ENCODE measurements at regions not wholly inside any gene's neighbourhood (a gene's known extent, or its start where the extent isn't known, plus 50 kb on each side); places are given as distances from the start of the nearest gene placed in this dataset.

DNA sequence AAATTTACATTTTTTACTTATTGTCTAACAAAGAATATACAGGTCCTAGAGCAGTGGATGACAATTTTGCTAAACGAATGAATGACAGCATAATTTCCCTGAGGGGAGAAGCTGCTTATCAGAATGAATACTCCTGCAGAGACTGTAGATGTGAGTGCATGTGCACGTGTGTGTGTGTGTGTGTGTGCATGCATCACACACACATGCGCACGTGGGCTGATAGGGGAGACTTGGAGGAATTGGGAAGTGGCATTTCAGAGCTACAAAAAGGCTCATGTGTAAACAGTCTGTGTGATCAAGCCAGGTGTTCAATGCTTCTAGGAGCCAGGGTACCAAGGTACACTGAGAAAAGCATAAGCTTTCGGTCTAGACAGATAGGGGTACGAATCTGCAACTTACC lies 93.5 kb upstream of the SASH1 start:
- no peak for DNase-seq (ENCODE audit: low read depth)

DNA sequence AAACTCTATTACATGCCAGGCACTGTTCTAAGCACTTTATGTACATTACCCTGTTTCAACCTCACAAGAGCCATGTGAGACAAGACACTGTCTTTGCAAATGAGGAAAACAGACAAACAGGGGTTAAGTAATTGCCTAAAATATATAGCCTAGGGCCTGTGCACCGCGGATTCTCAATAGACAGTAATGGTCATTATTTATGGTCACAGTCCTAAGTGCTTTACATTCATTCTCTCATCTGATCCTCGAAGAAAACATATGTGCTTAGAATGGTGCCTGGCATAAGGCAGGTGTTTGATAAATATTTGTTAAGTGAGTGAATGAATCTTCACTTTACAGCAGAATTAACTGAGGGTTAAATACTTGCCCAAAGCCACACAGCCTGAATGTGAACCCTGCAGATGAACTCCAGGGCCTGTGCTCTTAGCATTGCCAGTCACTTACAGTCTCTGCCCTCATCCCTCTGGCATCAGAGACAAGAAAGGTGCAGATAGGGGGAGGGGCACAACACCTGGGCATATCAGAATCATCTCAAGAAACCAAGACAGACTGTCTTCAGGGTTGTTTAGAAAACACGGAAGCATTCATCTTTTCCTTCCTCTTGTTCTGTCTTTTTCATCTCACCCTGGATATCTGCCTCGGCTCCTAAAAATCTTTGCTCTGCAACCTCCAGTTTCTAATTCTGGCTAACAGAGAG lies 92.8 kb upstream of the SASH1 start:
- no peak for DNase-seq (ENCODE audit: low read depth)

DNA sequence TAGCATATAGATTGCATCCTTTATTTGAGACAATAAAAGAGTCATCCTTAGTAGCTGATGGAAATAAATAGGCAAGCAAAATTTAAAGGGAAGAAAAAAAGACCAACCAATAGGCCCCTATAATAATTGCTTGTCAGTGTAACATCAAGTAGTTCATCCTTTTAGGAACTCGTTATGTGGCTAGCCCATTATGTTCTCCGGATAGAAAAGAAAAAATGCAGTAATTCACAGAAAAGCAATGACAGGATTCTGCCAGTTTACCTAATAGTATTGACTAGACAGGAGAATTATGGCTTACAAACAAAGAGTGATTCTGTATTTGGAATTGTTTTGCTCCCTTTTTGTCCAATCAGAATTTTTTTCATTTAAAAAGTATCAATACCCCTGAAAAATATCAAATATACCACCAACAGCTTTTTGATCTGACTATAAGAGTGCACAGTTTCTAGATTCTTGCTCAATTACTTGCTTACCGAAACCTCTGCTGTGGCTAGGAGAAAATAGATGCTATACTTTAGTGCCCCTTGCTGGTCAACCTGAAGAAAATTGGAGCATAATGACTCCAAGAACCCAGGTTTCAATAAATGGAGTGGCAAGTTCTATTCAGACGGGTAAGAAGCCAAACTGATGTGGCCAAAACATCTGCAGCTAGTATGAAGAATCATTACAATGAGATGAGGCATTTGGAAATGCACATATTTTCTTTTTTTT lies 91.5 kb upstream of the SASH1 start:
- DNase-seq (ENCODE audit: low read depth) = peak; percentile 53

DNA sequence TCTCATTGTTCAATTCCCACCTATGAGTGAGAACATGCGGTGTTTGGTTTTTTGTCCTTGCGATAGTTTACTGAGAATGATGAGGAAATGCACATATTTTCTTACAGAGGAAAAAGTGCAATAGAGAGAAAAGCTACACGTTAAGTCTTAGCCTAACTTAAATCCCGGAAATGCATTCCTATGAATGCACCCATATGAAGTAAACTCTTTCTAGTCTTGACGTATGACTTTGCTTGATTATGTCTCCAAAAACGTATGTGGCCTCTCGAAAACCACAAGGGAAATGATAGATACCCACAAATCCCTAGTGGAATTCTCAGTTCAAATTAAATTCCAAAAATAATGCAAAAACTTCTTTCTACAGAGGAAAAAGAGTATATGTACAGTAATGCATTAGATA lies 90.7 kb upstream of the SASH1 start:
- peak; percentile 23 for DNase-seq (ENCODE audit: low read depth)

DNA sequence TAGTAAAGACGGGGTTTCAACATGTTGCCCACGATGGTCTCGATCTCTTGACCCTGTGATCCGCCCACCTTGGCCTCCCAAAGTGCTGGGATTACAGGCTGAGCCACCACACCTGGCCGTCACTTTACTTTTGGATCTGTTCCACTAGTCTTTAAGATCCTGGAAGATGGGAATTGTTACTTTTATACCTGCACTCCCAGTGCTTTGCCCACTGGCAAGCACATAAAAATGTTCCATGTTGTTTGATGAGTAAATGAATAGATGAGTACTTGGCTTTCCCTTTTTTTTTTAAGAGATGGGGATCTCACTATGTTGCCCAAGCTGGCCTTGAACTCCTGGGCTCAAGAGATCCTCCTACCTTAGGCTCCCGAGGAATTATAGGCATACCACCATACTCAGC lies 84.8 kb upstream of the SASH1 start:
- no peak for DNase-seq (ENCODE audit: low read depth)

DNA sequence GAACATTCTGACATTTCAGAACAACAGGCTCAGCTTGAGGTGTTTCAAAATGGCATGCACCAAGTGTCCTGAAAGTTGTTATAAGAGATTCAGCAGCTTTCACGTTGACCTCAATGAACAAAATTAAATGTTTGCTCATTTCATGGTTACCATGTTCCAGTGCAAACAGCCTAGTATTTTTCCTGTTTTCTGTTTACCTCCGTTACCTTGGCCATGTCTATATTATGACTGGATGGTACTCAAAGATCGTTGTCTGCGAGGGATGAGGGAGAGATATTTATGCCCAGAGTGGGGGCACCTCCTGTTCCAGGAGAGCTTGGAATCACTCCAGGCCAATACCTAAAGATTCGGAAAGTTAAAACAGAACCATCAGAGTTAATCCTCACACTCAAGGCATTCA lies 83.8 kb upstream of the SASH1 start:
- DNase-seq (ENCODE audit: low read depth) = no peak

DNA sequence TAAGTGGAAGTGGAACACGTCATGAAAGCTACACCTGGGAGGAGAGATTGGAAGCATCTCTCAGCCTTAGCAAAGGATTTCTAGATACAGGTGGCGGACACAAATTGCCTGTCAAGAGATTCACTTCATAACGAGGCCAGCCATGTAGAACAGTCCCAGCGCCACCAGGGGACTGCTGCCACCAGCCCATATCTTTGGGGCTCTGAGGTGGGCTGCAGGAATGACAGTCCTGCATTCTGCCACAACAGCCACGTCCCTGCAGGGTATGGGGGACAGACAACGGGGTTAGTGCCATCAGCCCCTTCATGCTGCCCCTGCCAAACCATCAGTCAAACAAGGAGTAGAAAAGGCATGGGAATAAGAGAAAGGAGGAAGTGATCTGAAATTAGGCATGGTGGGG lies 81.2 kb upstream of the SASH1 start:
- no peak for DNase-seq (ENCODE audit: low read depth)

DNA sequence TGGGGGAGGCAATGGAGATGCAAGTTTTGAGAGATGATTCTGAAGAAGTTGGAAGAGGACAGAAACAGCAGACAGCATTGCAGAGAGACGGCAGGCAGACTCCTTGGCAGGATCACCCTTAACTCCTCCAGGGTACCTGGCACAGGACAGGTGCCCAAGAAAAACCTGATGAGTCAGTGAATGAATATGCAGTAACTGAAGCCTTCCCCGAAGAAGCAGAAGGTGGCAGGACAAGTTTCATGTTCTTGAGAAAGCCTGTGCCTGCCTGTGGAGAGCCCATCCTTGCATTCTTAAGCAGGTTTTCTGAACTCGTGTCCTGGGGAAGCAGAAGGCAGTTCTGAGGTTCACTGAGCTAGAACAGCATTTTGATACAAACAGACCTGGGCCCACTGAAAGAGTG lies 79.6 kb upstream of the SASH1 start:
- no peak for DNase-seq (ENCODE audit: low read depth)

DNA sequence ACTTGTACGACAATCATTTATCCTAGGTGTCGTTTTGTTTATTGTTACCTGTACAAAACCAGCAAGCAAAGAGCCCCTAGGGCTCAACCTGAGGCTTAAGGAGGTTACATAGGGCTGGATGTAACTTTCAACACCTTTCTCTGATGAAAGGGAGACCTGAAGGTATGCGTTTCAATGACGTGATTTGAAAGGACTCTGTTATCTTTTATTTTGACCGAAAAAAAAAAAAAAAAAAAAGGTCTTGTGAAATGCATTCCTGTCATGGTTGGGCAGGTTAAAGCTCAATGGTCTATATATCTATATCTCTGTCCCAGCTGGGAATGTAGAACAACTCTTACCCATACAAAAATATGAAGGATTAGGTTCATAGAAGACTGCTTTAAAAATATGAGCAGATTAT lies 78.7 kb upstream of the SASH1 start:
- DNase-seq (ENCODE audit: low read depth) = no peak

DNA sequence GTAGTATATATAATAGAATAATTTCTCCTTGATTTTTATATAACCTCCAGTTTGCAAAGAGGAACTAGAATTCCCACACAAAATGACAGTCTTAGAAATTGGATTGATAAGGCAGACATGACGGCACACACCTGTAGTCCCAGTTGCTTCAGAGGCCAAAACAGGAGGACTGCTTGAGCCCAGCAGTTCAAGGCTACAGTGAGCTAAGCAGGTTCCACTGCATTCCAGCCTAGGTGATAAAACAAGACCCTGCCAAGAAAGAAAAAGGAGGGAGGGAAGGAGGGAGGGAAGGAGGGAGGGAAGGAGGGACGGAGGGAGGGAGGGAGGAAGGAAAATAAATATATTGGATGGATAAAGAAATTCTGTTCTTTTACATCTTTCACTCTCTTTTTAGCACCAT lies 77.6 kb upstream of the SASH1 start:
- DNase-seq (ENCODE audit: low read depth) = no peak

DNA sequence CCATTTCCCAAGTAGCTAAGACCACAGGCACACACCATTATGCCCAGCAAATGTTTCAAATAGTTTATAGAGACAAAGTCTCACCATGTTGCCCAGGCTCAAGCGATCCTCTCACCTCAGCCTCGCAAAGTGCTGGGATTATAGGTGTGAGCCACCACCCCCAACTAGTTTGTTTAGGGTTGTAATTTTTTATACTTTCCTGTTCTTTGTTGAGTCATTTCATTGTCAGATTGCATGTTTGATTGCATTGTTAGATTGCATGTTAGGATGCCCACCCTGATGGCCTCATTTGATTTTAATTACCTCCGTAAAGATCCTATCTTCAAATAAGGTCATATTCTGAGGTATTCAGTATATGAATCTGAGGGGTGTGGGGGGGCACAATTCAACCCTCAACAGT lies 73.3 kb upstream of the SASH1 start:
- DNase-seq (ENCODE audit: low read depth) = no peak

DNA sequence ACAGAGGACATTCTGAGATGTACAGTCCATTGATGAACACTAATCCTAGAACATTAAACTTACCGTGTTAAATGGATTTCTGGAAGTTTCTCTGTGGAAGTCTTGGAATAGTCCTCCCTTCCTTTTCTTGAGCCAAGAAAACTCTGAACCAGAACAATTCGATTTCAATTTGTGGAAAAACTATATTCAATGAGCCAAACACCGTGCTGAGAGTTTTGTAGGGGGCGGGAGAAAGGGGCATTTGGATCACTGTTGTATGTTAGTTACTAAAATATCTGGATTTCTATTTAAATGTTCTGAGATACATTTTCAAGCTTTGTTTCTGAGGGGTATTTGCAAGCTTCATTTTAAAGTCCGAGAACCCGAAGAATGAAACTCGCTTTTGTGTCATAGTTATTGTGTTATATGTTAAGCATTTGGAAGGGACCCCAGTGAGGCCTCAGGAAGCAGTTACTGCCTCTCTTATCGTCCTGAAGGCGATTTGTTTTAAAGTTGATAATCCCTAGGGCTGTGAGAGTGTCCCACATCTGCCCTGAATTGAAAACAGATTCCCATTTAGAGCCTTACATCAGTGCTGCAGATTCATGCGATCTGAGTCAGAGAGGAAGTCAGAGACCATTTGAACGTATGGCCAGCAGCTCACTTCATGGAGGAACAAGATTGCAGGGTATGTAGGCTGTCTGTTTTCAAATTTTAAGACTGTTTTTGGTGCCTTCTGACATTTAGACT lies 70.8 kb upstream of the SASH1 start:
- DNase-seq (ENCODE audit: low read depth) = peak; percentile 92

DNA sequence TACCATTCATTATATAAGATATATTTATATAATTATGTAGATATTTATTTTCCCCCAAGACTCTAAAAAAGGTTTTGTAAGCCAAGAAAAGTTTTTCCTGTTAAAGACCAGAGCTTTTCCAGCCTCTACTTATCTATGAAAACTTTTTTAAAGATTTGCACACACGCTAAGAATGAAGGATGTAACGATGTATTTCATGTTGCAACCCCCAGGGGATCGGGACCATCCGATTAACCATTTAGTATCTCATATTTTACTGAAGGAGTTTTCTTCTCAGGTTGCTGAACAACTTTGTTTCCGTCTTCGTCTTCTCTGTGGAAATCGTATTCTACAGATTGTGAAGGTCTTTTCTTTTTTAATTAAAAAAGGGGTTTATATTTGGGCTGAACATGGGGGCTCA lies 70.0 kb upstream of the SASH1 start:
- peak; percentile 7 for DNase-seq (ENCODE audit: low read depth)

DNA sequence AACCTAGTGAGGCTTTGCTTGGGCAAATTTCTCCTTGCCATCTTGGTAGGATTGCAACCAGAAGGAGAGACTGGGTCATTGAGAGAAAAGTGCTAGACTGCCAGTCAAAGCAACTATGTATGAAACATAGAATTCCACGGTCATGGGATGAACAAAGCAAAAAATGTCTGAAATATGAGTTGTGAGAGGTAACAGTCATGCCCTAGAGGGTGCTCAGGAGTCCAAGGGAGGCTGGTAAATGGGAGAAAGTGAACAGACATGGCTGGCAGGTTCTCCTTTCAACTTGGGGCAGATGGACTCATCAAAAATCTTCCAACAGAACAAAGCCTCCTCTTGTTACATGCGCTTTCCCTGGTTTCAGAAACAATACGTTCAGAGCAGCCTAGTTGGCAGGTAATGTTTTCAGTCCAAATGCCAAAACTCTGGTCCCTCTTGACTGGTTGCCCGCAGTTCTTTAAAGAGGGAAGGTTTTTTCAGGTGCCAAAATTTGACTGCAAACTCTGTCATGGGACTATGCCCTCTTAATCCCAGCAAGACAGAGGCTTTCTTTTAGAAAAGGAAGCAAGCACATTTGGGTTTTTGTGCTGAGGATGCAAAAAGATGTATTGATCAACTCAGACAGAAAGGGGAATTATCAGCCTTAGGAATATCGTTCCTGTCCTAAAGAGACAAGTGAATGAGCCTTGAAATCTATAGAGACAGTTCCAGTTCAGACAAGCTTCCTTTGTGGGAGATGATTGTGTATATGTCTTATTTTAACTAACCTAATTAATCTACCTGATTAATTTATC lies 68.5 kb upstream of the SASH1 start:
- DNase-seq (ENCODE audit: low read depth) = peak; percentile 22

DNA sequence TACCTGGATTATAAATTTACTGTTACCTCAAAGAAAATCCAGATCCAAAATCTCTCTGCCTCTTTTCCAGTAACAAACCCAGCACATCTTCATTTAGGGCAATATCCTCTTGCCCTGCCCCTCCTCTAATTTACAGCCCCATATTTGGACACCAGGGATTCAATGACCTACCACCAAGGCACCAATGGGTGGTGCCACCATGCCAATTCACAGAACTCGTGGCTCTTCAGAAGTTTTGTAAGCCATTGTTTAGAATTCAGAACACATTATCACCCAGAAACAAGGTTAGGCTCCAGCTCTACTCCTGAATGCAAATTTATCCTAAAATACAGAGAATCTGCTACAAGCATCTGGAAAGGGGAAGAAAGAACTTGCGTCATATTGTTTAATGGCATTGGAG lies 67.8 kb upstream of the SASH1 start:
- peak; percentile 22 for DNase-seq (ENCODE audit: low read depth)

DNA sequence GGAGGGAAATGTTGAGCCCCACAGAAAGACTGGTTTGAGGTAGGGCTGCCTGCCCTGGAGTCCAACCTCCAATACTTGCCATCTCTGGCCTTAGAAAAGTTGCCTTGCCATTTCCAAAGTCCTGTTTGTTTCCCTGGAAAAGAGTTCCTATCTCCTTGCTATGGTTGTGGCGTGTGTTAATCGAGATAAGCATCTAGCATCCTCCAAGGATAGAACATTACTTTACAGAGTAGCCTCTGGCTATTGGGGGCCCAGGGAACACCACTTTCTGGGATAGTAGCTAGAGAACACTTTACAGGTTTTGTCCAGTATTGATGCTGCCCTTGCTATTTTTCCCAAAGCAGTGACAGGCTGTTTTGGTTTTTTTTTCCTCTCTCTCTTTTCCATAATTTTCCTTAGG lies 57.4 kb upstream of the SASH1 start:
- peak; percentile 69 for DNase-seq (ENCODE audit: low read depth)

DNA sequence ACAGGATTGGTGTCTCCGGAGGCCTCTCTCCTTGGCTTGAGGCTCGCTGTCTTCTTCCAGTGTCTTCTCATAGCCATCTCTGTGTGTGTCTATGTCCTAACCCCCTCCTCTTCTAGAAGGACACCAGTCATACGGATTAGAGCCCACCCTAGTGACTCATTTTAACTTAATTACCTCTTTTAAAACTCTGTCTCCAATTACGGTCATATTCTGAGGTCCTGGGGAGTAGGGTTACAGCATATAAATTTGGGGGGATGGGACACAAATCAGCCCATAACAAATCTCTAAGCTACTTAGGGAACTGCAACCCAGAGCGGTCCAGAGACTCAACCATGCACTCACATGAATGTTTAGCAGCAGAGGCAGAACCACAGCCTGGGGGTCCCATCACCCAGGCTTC lies 56.1 kb upstream of the SASH1 start:
- no peak for DNase-seq (ENCODE audit: low read depth)

DNA sequence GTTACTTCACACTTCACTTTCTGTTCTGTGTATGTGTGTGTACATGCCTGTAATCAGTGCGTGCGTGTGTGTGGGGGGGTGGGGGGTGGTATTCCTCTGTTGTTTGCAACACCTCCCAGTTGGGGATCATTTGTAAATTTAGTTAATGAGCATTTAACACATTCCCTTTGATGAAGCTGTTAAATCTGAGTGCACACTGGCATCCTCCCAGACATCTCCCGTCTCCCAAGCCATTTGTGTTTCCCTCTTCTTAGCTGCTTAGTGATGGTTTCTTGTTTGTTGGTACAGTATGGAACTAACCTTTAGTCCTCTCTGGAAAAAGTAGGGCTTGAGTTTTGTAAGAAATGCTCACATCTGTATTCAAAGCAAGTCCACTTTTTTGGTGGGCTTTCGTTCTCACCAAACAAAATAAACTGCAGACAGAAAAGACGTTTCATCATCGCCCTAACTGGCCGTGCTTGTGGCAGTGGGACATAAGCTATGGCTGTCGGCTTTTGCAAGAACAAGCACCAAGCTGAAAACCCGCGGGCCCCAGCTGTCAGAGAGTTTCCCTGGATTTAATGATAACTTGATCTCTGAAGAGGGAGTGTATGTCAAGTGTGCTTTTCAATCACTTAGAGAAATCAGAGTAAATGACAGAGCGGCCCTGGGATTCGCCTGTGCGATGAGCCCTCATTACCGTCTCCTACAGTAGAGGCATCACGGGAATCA lies 54.9 kb upstream of the SASH1 start:
- DNase-seq (ENCODE audit: low read depth) = no peak

DNA sequence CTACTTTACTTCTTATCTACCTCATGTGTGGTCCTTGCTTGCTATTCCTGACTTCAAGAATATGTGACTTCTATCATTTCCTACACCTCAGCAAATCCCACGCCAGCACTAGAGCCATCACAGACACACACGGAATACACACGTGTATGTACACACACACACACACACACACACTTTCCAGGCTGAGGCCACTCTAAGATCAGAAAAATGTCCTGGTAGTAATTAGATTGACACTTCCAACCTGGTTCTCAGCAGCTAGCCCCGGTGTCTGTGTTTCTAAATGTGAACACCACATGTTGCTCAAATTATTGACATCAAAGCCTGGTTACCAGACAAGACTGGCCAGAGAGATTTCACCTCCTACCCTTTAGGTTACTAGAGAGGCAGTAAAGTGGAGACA lies 54.1 kb upstream of the SASH1 start:
- DNase-seq (ENCODE audit: low read depth) = no peak

DNA sequence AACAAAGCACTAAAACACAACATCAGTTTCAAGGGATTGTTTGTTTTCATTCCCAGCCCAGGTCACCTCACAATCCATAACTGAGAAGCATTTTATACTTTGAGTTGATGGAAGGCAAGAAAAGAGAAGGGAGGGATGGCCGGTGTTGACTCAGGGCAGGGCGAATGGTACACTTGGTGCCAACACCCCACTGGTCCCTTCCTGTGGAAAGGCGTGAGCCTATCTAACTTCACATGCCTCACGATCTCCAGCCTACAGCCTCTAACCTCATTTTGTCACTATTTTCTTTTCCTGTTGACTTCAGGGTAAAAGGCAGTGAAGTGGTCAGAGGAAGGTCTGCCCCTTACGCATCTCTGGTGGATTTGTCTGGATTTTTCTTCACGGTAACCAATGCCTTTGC lies 53.5 kb upstream of the SASH1 start:
- DNase-seq (ENCODE audit: low read depth) = no peak

DNA sequence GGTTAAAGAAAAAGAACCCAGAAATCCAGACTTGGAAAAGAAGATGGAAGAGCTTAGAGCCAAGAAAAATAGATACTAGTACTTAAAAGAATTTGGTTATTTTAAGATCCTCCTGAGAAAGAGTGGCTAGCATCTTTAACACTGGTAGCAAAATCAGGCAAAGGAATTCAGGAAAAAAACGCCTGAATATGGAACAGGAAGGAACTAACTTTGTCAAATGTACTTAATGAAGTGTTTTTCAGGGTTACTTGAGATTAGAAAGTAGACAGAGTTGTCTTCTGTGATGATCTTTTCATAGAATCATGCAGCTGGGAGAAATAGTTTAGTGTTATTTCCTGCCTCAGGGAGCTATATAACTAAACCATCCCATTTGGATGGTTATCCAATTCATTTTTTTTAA lies 50.8 kb upstream of the SASH1 start:
- no peak for DNase-seq (ENCODE audit: low read depth)

All from RPMI7951 (cell line).